Right kidney (tissue), 1 donor: ENCODE measurements at regions not wholly inside any gene's neighbourhood (a gene's known extent, or its start where the extent isn't known, plus 50 kb on each side); places are given as distances from the start of the nearest gene placed in this dataset.

ENCODE experiments used
- DNase-seq: peaks from one replicate; pipeline ENCODE4 v3.0.0-alpha.2; 2016

DNA sequence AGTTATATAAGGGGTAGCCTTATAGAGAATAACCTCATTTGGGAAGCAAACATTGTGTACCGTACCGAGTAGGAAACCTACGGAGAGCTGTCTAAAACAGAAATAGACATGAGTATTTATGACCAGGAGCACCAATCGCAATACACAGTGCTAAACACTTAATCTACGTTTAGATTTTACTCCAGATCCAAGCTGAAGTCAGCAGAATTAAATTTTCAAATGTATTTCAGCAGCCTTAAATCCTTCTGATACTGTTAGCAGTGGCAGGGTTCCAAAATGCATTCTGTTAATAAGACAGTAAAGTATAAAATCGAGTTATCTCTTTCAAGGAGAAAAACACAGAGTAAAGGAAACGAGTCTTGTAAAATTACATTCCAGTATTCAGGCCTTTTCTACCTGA, 118.1 kb upstream of the ZNF521 start:
- no peak for DNase-seq

DNA sequence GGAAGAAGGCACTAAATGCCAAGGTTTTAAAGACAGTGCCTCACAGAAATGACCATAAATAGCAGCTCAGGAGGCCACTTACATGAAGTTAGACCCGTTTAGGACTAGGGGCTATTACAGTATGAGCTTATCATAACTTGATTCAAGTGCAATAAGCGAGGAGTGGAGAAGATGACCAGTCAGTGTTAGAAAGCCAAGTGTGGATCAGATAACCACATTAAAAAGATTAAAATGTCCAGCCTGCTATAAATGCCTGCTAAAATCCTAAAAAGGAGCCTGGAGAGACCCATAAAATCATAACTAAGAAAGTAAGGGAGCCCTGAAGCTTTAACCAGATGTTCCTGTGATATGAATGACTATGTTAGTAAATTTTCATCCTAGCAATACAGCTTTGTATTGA, 117.5 kb upstream of the ZNF521 start:
- DNase-seq = no peak

DNA sequence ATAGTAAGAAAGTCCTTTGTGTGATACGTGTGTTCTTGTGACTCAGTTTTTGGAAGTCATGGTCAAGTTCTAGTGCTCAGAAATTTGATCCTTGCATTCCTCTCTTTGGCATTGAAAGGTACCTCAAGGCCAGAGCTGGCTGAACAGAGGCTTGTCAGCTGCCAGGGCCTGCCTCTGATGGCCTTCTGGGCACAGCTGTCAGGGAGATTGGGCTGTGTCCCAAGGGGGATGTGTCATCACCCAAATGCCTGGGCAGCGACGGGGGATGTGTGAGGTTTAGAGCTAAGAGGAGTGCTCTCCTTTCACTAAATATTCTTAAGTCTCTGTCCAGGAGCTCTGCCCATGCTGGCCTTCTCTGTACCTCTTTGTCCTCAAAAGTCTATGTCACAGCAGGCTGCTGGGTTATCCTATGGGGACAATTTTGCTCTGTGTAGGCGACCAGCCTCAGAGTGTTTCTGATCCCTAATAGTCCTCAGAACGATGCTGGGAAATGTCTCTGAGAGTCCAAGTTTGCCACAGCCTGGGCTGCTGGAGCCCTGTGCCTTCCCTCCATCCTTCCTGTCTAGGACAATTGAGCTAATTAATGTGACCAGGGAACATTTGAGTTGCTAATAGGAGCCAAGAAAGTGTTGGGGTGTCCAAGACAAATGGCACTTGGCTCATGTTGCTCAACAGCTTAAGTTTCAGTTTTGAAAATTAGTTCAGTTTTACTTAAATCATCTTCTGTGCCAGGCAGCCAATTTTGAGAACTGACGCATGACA, 115.4 kb upstream of the ZNF521 start:
- no peak for DNase-seq

DNA sequence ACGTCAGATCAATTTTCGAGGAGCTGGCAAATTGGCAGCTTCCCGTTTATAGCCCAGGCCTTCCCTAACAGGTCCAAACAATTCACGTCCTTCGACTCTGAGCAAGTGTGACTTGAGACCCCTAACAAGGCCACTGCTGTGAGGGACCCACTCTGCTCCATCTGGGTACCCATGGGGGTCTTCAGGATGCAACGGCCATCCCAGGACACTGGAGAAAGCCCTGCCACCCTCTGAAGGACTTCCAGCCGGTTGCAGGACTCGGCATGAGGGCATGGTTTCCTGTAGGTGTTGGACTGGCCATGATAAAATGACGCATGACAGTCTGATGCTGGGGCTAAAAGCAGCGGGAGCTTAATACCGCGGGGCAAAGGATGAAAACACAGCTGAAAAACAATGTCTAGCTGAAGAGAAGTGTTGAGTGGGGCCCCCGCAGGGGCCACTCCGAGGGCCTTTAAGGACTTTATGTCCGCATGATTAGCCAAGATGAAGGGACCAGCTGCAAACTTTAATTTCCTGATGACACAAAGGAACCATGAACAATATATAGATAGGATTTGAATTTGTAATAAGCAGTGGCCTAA, 113.3 kb upstream of the ZNF521 start:
- no peak for DNase-seq

DNA sequence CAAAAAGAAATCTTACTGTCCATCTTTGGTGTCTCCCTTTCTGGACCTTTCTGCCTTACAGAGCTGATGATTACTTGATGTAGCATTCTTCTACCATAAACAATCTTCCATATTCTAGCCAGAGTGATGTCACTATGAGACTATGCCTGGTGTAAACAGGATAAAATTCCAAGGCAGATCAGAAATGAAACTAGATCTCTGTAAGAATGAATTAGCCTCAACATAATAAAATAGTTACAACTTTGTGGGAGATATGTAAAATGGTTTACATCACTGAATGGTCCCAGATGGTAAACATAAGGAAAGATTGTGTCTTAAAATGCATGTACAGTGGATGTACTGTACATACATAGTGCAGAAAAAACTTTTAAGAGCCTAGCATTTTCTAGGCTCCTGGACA, 112.3 kb upstream of the ZNF521 start:
- no peak for DNase-seq

DNA sequence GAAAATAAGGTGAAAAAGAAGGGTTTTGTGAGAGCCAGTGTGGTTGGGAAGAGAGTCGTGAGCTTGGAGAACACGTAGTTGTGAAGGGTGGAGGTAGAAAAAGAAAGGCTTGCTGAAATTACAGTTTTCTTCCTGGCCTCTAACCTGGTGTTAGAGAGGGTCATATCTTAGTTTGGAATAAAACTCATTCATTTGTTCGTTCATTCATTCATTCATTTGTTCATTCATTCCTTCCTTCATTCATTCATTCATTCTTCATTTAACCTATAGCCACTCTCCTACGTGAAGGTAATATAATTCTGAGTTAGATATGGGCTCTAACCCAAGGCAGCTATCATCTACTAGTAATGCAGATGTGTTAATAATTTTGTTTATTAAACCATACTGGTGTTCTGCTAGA, 111.8 kb upstream of the ZNF521 start:
- no peak for DNase-seq

DNA sequence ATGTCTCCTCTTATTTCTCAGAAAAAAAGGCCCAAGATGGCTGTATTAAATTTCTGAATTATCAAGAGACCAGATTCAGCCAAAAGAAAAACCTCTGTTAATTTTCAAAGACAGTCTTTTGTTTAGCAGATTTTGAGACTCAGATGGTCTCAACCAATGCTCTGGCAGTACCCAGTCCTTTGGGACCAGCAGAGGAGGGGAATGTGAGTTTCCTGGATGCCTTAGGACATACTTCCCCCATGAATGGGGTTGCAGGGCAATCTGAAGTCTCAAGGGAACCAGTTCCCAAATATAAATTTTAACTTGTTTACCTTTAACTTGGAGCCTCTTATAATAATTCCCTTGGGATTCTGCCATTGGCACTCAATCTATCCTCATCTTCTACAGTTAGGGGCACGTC, 107.8 kb upstream of the ZNF521 start:
- DNase-seq = no peak

DNA sequence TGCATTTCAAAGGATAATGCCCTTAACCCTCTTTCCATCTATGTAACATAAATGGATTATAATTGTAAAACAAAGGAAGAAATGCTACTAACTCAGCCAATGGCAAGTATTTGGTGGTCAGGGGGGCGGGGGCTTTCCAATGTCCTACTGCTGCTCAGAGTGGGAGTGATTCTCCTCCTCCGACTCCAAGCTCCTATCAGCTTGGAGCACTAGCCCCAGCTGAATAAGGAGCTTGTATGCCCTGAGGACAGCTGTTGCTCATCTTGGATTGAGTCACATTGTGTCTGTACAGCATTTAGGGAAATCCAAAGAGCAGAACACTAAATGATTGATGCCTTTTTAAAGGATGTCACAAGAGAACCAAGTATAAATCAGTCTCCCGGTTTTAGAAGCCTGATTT, 105.6 kb upstream of the ZNF521 start:
- DNase-seq = no peak

DNA sequence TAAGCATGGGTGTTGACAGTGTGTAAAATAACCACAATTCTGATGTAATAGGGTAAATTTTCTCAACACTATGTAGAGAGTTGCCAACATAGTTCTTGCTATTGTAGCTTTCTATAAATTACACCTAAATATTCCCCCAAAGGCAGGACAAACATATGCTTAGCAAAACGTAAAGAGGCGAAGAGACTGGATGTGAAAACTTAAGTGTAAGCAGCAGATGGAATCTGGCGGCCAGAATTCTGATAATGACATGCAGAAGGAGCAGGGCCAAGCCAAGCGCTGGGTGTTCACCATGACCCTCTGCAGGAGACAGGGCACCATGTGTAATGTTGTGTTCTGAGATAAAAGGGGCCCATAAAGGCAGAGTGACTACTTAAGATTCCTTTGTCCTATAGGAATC, 105.2 kb upstream of the ZNF521 start:
- DNase-seq = no peak

DNA sequence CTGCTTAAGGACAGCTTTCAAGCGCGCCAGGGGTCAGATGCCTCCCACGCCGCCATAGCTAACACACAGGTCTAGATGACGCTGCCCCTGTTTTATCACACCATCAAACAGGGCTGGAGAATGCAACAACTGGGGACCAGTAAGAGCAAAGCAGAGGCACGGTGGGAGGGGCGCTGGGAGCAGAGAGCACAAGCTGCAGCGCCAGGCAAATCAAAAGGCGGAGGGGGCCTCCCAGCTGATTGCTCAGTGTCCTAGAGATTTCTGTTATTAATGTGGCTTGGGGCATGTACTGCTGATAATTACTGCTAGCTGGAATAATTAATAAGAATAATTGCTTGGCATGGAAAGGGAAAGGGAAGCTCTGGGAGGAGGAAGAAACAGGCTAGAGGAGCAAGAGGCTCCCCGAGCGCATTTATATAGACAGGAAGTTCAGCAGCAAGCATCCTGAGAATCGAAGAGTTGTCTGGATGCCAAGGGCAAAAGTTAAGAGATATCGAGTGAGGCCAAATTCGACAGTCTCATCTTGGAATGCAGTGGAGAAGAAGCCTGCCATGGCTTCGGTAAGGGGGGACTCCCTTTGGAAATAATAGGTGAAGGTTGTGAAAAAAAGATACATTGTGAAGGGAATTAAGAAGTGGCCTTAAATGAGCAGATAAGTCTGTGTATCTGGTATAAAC, 104.5 kb upstream of the ZNF521 start:
- DNase-seq = no peak

DNA sequence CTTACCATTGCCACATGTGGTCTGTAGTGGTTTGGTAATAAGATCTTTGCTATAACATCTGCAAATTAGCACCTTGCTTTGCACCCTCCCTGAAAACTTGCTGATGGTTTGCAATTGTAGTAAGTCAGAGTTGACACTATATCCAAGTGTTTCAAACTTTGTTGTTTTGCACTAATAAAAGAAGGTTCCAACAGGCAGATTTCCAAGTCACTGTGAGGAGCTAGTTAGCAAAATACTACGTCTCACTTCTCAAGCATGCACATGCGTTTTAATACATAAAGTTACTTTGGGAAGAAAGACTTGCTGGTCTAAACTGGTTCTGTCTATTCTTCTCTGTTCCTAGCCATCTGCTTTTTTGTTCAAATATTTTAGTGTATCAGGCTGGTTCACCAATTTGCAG, 103.7 kb upstream of the ZNF521 start:
- DNase-seq = no peak

DNA sequence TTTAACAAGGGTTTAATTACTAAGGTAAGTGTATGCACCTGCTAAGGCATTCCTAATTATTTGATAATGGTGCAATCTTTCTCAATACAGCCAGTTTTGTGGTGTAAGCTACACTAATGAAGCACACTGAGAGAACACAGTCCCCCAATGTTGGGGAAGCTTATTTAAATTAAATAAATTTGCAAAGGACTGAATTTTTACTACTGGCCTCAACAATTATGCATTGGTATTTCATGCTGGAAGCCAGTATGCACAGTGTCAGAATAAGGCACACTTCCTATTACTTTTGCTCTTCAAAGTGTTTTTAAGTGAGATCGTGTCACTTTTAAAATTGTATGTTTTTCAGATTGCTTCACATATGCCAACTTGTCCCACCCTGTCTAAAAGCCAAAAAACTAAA, 103.2 kb upstream of the ZNF521 start:
- DNase-seq = no peak

DNA sequence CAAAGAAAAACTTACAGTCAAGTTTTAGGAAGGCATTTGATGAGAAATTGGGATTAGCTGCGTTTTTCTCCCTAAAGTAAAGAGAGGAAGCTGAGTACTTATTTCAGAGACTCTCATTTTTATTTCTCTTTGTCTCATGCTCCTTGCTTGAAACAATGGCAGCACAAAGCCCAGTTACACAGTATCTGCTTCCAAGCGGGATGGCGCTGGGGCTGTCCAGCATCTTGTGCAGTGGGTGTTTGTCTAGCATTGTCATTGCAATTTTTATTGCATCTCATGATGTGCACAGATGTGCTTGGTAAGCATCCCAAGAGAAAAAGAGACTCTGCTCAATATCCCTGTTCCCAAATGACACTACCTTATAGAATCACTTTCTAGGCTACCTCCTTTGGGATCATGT, 102.8 kb upstream of the ZNF521 start:
- DNase-seq = no peak

DNA sequence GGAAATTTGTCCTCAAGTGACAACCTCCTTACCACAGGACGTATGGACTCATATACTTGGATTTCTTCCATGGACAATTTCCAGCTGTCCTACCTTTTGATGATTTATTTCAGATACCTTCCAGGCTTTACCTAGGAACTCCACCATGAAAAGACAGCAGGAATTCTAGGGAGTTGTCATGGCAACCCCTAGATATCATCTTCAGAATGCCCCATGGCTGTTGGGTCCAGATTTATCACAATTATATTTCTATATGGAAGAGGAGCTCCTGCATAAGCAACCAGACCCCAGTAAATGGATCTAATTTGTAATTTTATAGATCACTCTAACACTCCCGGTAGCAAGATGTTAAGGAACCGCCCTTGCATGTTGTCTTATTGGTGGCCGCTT, 102.3 kb upstream of the ZNF521 start:
- DNase-seq = no peak

DNA sequence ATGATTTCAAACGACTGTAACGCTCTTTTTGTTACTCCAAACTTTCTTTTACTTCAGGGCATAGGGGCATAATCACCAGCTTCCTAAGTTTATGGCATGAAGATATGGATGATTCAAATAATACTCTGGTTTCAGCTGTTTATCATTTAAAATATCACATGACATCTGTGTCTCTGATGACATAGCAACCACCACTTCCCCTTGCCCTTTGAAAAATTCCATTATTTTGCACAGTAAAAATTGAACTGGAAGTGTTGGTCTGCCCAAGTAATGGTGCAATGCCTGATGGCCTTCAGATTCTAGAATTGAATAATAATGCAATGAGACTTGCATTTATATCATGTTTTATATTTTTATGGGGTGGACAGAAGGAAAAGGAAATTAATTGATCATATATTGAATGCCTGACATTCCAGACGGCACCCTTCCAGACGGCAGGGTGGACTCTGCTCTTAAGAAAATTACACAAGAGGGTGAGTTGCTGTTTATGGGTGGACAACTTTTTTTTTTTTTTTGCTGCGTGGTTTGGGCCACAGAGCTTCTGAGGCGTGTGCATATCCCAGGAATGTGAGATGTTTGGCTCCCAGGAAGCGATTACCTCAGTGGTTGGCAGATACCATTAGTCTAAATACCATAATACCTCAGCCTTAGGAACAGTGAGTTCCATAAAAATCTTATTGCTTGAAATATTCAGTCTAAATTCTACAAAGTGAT, 101.7 kb upstream of the ZNF521 start:
- no peak for DNase-seq

DNA sequence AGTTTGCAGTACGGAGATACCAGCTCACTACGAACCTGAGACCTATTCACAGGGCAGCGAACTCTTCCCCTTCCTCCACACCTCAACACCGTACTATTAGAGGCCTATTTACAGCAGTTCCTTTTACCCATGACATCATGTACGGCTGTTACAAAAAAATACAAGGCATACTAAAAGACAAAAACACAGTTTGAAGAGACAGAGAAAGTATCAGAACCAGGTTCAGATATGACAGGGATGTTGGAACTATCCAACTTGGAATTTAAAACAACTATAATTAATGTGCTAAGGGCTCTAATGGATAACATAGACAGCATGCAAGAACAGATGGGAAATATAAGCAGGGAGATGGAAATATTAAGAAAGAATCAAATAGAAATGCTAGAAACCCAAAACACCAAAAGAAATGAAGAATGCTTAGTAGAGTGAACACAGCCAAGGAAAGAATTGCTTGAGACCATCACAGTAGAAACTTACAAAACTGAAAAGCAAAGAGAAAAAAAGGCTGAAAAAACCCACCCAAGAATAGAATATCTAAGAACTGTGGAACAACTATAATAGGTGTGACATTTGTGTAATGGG, 99.2 kb upstream of the ZNF521 start:
- no peak for DNase-seq

DNA sequence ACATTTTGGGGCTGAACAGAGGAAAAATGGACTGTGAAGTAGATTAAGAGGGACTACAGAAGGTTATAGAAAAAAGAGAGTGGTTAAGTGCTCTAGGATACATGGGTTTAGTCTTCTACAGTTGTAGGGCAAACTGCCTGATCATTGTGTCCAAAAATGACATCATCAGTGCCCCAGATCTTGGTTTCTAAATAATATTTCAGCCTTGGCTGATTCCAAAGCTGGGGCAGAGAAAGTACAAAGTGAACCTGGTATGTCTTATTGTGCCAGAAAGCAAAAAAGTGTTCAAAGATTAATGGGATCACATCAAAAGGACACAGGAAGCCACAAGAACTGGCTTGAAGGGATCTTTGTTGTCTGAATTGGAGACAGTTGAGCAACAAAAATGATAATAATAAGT, 97.1 kb upstream of the ZNF521 start:
- DNase-seq = no peak

DNA sequence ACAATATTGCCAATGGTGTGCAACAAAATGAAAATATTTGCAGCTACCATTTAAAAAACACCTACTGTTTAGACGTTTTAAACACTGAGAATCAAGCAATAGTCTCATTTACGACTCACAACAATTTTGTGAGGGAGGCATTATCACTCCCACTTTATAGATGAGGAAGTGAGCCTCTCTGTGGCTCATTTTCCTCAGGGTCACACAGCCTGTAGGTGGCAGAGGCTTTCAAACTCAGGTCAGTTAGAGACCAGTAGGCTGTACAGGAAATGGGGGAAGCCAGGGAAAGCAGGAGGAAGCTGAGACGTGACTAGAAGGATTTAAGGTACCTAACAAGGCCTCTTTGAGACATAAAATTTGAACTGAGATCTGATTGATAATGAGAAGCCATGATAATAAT, 95.0 kb upstream of the ZNF521 start:
- DNase-seq = no peak

DNA sequence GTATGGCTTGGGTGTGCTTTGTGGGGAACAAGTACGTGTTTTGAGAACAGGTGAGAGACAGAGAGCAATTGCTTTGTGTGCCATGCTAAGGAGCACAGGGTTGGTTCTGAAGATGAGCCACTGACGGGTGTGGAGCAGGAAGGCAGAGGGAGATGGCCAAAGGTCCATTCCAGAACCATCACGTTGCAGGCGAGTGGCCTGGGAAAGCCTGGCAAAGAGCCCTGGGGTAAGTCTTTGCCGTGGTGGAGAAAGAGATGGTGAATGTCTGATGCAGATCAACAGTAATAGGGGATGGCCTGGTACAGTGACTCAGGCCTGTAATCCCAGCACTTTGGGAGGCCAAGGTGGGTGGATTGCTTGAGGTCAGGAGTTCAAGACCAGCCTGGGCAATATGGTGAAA, 93.5 kb upstream of the ZNF521 start:
- no peak for DNase-seq

DNA sequence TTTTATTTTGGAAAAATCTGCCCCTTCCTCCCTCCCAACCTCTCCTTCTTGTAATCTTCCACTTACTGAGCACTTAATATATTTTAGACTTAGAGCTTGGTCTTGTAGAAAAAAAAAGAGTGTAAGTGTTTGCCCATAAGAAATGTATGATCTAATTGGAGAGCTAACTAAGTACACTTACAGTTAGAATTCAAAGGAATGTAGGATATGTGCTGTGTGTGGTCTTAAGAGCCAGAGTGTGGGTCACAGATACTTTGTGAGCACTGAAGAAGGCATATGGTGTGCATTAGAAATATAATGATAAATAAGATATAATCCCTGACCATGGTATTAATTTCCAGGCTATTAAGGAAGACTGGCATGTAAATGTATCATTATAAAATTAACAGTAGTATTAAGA, 91.8 kb upstream of the ZNF521 start:
- no peak for DNase-seq

DNA sequence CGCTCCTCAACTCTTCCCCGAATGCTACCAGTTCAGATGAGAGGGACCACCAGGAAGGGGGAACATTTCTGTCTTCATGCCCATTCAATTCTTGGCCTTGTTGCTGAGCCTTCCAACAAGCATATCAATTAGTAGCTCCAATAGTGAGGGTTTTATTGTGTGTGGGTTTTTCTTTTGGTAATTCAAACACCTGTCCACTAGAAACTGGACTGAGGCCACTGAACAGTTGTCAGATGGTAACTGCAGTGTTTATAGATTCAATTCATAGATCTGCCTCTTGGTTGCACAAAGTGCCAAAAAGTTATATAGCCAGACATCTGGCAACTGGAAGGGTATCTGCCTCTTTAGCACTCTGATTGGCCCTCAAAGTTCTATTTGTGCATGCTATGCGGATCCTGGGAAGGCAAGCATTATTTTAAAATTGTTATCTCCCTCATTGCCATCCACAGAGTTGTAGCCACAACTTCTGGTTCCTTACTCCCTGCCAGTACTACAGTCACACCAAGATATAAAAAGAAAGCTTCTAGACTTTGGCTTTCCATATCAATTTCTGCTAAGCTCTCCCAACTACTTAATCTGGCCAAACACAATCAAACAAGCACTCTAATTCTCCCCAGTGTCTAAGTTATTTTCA, 83.3 kb upstream of the ZNF521 start:
- no peak for DNase-seq

DNA sequence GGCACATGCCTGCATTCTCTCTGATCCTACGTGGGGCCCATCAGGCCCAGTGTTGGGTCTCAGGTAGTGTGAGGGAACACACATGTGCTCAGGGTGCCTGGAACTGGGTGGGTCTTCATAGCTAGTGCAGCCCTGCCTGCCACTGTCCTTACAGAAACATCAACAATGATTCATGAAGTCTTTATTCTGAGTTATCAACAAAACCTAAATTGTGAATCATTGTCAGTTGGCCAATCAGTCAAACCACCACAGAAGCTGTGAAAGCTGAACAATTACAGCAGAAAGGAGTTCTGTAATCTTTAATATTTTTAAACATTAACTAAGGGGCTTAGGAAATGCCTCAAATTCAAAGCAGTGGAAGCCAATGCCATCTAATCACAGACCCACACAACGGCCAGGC, 82.8 kb upstream of the ZNF521 start:
- DNase-seq = no peak

DNA sequence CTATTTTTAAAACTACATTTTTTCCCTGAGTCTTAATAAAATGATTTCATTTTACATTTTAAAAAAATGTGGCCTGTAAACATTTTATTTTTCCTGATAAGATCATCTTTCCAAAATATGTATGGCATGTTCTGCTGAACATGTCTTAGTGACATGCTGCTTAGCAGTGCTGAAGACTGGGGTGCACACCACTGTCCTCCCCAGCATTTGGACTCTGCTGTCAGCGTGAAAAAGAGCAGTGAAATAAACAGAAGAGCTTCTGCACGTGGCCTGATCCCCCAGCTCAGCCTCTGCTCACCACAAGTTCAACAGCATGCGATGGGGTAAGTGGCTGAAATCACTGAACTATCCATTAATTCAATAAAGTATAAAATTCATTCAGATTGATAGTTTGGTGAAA, 81.6 kb upstream of the ZNF521 start:
- DNase-seq = no peak
